ENCODE measurements at regions not wholly inside any gene's neighbourhood (a gene's known extent, or its start where the extent isn't known, plus 50 kb on each side); places are given as distances from the start of the nearest gene placed in this dataset.

DNA sequence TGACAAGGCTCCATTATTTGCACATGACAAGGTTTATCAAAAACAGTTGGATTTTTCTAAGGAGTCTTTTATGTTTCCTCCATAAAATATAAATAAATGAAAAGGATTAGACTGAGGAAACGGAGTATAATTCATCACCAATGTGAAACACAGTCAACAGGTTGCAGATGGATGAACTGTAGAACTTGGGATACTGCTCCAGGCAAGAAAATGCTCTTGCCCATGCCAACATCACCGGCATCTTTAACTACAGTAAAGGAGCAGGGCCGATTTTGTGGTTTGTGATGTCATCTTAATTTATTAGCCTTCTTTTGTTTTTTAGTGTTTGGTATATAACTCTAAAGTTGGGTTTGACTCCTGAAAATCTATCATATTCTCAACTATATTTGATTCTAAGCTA, 577.3 kb downstream of the EPHA4 start:
- 42 to 70% methylated on average over 3 of the region's 3 CpGs for WGBS, 2 donors
- ATAC-seq (ENCODE audit: insufficient read depth, low FRiP score) = no peak
- TF ChIP-seq, protein P1, sequence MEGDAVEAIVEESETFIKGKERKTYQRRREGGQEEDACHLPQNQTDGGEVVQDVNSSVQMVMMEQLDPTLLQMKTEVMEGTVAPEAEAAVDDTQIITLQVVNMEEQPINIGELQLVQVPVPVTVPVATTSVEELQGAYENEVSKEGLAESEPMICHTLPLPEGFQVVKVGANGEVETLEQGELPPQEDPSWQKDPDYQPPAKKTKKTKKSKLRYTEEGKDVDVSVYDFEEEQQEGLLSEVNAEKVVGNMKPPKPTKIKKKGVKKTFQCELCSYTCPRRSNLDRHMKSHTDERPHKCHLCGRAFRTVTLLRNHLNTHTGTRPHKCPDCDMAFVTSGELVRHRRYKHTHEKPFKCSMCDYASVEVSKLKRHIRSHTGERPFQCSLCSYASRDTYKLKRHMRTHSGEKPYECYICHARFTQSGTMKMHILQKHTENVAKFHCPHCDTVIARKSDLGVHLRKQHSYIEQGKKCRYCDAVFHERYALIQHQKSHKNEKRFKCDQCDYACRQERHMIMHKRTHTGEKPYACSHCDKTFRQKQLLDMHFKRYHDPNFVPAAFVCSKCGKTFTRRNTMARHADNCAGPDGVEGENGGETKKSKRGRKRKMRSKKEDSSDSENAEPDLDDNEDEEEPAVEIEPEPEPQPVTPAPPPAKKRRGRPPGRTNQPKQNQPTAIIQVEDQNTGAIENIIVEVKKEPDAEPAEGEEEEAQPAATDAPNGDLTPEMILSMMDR (IDR thresholded peaks at IDR 0.05; ENCODE audit: control extremely low read depth, extremely low read depth) = no peak
- Histone ChIP-seq H3K4me3 (no peak overlapping the region), H3K4me1 (ENCODE audit: control insufficient read depth in 5 of 5, insufficient read depth in 5 of 5, low read length in 5 of 5) (peaks cover 0 to 7% (median 0%) of the 10 kb centered on the region in 5 donors), H3K27me3 (ENCODE audit: control insufficient read depth in 3 of 3, insufficient read depth in 3 of 3, low read length in 2 of 3) (no peaks in the 10 kb centered on the region), H3K27ac (ENCODE audit: low read depth in 1 of 2, low read length in 1 of 2) (no peak overlapping the region), H3K9ac (ENCODE audit: insufficient read depth in 1 of 2, low read length in 2 of 2) (no peak overlapping the region), H3K36me3 (ENCODE audit: control insufficient read depth in 4 of 4, insufficient read depth in 4 of 4, low read length in 4 of 4) (no peaks in the 10 kb centered on the region), H3K9me3 (ENCODE audit: control insufficient read depth in 4 of 4, insufficient read depth in 3 of 4, low read length in 3 of 4) (no peaks in the 10 kb centered on the region)
- no peak for DNase-seq

DNA sequence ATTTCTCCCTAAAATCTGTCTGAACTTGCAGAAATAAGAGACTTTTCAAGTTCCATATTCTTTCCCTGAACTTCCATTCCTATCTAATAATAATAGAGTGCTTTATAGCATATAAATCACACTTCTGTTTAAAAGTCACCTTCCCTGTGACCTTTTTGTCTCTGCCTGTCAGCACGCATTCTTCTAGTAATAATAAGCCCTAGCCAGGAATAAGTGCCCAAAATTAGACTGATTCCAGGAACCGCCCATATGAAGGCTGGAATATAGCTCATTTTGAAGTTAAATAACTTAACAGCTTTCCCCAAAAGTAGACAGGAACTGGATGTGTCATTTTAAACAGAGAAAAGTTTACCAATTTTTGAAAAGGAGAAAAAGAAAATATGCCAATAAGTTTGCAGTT, 576.5 kb downstream of the EPHA4 start:
- ATAC-seq (ENCODE audit: insufficient read depth, low FRiP score) (no peak), DNase-seq (no peak)
- Histone ChIP-seq H3K9me3 (ENCODE audit: control insufficient read depth in 4 of 4, insufficient read depth in 3 of 4, low read length in 3 of 4) (no peaks in the 10 kb centered on the region), H3K9ac (ENCODE audit: insufficient read depth in 1 of 2, low read length in 2 of 2) (no peak overlapping the region), H3K27ac (ENCODE audit: low read depth in 1 of 2, low read length in 1 of 2) (no peak overlapping the region), H3K36me3 (ENCODE audit: control insufficient read depth in 4 of 4, insufficient read depth in 4 of 4, low read length in 4 of 4) (no peaks in the 10 kb centered on the region), H3K4me1 (ENCODE audit: control insufficient read depth in 5 of 5, insufficient read depth in 5 of 5, low read length in 5 of 5) (peaks cover 0 to 7% (median 0%) of the 10 kb centered on the region in 5 donors), H3K27me3 (ENCODE audit: control insufficient read depth in 3 of 3, insufficient read depth in 3 of 3, low read length in 2 of 3) (no peaks in the 10 kb centered on the region), H3K4me3 (no peak overlapping the region)
- TF ChIP-seq, protein P1 (IDR thresholded peaks at IDR 0.05; ENCODE audit: control extremely low read depth, extremely low read depth) = no peak
- WGBS, 2 donors = 77 to 80% methylated on average over 2 of the region's 2 CpGs

DNA sequence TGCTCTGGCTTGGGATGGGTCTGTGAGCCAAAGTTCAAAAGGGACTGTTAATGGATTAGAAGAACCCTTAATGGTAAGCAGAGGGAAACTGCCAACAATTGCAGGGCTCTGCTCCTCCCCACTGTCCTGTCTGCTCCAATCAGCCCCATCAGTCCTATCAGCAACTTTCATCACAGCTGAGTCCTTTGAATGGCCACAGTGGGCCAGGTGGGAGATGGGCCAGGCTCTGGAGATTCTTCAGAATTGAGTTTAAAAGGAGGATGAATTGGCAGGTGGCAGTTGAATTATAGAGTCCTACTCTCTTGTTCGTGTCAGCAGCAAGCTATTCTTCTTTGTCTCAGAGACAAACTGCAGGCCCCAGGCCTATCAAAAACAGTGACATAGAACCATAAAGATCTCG, 573.9 kb downstream of the EPHA4 start:
- Histone ChIP-seq H3K9ac (ENCODE audit: insufficient read depth in 1 of 2, low read length in 2 of 2) (no peak overlapping the region), H3K27me3 (ENCODE audit: control insufficient read depth in 3 of 3, insufficient read depth in 3 of 3, low read length in 2 of 3) (no peaks in the 10 kb centered on the region), H3K36me3 (ENCODE audit: control insufficient read depth in 4 of 4, insufficient read depth in 4 of 4, low read length in 4 of 4) (no peaks in the 10 kb centered on the region), H3K9me3 (ENCODE audit: control insufficient read depth in 4 of 4, insufficient read depth in 3 of 4, low read length in 3 of 4) (no peaks in the 10 kb centered on the region), H3K4me3 (no peak overlapping the region), H3K27ac (ENCODE audit: low read depth in 1 of 2, low read length in 1 of 2) (no peak overlapping the region), H3K4me1 (ENCODE audit: control insufficient read depth in 5 of 5, insufficient read depth in 5 of 5, low read length in 5 of 5) (peaks cover 0 to 11% (median 7%) of the 10 kb centered on the region in 5 donors)
- DNase-seq = no peak
- TF ChIP-seq, protein P1 (IDR thresholded peaks at IDR 0.05; ENCODE audit: control extremely low read depth, extremely low read depth) = no peak
- 62 to 65% methylated on average over 2 of the region's 2 CpGs for WGBS, 2 donors
- ATAC-seq (ENCODE audit: insufficient read depth, low FRiP score) = no peak

- Histone ChIP-seq H3K27ac (ENCODE audit: low read depth in 1 of 2, low read length in 1 of 2) (no peak overlapping the region), H3K9me3 (ENCODE audit: control insufficient read depth in 4 of 4, insufficient read depth in 3 of 4, low read length in 3 of 4) (no peaks in the 10 kb centered on the region), H3K4me3 (no peak overlapping the region), H3K36me3 (ENCODE audit: control insufficient read depth in 4 of 4, insufficient read depth in 4 of 4, low read length in 4 of 4) (no peaks in the 10 kb centered on the region), H3K27me3 (ENCODE audit: control insufficient read depth in 3 of 3, insufficient read depth in 3 of 3, low read length in 2 of 3) (no peaks in the 10 kb centered on the region), H3K4me1 (ENCODE audit: control insufficient read depth in 5 of 5, insufficient read depth in 5 of 5, low read length in 5 of 5) (peaks cover 0 to 11% (median 7%) of the 10 kb centered on the region in 5 donors), H3K9ac (ENCODE audit: insufficient read depth in 1 of 2, low read length in 2 of 2) (no peak overlapping the region)
- ATAC-seq (ENCODE audit: insufficient read depth, low FRiP score) (no peak), DNase-seq (no peak)
- WGBS, 2 donors = 84 to 89% methylated on average over 2 of the region's 2 CpGs
- TF ChIP-seq, protein P1 (IDR thresholded peaks at IDR 0.05; ENCODE audit: control extremely low read depth, extremely low read depth) = no peak
Measured at GRCh38 chr2:220999356-220999755, 572.7 kb downstream of the EPHA4 start.

Data from lung (tissue), 11 donors.